HG03280 (cell line): ENCODE measurements at regions not wholly inside any gene's neighbourhood (a gene's known extent, or its start where the extent isn't known, plus 50 kb on each side); places are given as distances from the start of the nearest gene placed in this dataset.

Source experiments
- ATAC-seq: cut with Tn5 transposase; IDR thresholded peaks from one replicate; pipeline ENCODE4 v1.9.1; 2021; ENCODE audit warnings: mild to moderate bottlenecking, moderate library complexity; ENCODE audit not compliant: unreplicated experiment

GRCh38 chr5:29897916-29898315 lies 1295.6 kb upstream of the CDH6 start:
- no peak for ATAC-seq

DNA sequence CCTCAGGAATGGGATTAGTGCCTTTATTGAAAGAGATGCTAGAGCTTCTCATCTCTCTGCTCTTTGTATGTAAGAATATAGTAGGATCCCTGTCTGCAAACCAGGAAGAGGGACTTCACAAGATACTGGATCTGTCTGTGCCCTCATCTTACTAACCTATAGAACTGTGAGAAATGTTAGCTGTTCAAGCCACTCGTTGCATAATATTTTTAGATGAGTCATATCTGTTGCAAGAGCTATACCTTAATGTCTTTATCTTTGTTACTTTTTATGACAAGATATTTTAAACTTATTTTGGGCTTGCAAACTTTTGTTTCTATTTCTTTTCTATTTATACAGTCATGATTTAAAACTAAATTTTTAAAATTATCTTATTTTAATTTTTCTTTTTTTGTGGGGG lies 1296.8 kb upstream of the CDH6 start:
- ATAC-seq: no peak

DNA sequence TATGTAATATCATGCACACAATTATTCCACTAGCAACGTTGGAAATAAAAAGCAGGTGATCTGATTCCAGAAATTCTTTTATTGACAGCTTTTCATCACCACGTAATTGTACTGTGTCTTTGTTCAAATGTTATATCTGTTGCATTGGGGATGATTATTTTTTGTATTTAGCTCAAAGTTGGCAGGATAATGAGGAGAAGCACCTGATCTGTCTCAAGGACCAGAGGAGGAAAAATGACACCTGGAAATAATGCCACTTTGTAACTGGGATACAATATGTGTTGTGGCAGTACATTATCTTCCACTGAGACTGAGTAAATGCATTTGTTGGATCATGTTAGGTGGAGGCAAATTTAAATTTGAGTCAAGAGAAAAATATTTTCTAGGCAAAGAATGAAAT lies 1298.8 kb upstream of the CDH6 start:
- no peak for ATAC-seq

GRCh38 chr5:29889051-29889450 lies 1304.4 kb upstream of the CDH6 start:
- no peak for ATAC-seq

DNA sequence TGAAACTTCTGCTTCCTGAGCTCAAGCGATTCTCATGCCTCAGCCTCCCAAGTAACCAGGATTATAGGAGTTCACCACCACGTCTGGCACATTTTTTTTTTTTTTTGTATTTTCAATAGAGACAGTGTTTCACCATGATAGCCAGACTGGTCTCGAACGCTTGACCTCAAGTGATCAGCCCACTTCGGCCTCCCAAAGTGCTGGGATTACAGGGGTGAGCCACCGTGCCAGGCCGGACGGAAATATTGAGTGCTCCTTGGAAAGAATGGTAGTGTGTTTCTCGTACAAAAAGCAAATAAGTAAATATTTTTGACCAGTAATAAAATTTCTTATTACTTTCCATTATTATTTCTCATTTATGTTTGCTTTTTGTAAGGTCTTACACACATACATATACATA lies 1307.9 kb upstream of the CDH6 start:
- no peak for ATAC-seq

DNA sequence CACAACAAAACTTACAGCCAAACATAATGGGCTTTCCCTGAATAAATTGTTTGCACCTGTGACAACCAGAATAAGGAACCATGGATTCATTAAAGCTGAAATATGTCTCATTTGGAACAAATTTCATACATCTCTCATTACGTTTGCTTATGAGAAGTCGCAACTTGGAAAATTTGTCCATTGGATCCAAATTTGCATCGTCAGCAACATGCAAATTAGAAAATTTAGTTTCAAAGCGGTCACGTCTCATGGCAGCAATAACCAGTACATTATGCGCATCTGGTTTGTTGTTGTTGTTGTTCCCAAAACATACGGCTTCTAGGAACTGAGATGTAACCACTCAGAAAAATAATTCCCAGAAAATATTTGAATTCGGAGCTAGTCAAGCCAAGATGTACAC lies 1311.5 kb upstream of the CDH6 start:
- no peak for ATAC-seq

DNA sequence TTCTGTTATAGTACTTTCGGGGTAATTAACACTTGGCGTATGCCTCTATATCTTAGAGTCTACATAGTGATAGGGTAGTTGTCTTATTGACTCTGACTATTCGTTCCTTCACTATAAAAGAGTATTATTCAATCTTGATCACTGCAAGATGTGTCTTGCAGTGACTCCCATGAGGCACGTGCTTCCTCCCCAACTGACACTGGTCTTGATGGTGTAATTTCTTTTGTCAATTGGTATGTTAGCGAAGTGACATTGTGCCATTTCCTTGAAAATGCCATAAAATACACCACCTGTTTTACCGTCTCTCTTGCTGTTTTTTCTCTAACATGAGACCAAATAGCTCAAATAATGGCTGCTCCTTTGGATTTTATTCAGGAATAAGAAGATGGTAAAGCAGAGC lies 1314.1 kb upstream of the CDH6 start:
- ATAC-seq: no peak

DNA sequence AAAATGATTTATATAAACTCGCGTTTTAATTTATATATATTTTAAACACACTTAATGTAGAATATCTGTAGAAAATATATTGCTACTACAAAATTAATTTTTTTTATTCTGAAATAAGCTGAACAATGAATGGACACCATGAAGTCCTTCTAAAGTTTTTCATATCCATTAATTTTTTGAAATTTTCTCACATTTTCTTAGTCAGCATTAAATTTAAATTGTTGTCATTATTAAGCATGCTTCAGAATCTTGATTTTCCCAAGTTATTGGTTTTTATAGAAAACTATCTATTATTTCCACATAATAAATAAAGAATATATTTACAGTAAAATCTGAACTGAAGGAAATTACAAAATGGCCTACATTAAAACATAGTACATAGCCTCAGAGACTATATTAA lies 1314.9 kb upstream of the CDH6 start:
- ATAC-seq: no peak

GRCh38 chr5:29867155-29867554 lies 1326.3 kb upstream of the CDH6 start:
- ATAC-seq: no peak

GRCh38 chr5:29853711-29854220 lies 1339.7 kb upstream of the CDH6 start:
- ATAC-seq: no peak

GRCh38 chr5:29852329-29852728 lies 1341.2 kb upstream of the CDH6 start:
- ATAC-seq: no peak

DNA sequence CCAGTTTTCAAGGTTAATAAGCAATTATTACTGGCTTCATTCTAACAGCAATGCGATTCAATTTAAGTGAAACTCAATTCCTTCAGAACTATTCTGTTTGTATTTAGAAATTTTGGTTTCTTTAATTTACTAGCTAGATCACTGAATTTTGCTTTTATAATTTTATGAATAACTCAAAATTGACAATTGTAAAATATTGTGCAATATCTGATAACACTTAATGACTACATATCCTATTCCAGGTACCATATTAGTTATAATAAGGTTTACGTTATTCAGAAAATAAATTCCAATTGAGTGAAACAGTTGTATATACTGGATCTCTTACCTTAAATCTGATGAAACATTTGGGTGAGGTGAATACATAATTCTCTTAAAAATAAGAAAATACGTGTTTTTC lies 1348.3 kb upstream of the CDH6 start:
- ATAC-seq: no peak

- no peak for ATAC-seq
Measured at GRCh38 chr5:29833394-29833793, 1360.1 kb upstream of the CDH6 start.

DNA sequence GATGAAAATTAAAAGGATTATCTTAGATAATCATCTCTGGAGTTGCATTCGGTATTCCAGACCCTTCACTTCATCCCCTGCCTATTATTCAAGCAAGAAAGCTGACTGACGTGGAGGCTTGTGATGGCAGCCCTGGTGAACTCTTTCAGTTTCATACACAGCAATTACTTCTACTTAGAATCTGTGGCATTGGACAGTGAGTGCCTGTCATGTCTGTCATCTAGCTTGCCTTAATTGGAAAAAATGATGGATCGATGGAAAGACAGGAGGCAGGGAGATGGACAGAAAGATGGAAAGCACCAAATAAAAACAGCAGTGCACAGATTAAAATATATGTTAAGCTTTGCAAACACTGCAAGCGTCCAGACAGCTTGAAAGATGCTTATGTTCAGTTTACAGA lies 1371.0 kb upstream of the CDH6 start:
- ATAC-seq: no peak

DNA sequence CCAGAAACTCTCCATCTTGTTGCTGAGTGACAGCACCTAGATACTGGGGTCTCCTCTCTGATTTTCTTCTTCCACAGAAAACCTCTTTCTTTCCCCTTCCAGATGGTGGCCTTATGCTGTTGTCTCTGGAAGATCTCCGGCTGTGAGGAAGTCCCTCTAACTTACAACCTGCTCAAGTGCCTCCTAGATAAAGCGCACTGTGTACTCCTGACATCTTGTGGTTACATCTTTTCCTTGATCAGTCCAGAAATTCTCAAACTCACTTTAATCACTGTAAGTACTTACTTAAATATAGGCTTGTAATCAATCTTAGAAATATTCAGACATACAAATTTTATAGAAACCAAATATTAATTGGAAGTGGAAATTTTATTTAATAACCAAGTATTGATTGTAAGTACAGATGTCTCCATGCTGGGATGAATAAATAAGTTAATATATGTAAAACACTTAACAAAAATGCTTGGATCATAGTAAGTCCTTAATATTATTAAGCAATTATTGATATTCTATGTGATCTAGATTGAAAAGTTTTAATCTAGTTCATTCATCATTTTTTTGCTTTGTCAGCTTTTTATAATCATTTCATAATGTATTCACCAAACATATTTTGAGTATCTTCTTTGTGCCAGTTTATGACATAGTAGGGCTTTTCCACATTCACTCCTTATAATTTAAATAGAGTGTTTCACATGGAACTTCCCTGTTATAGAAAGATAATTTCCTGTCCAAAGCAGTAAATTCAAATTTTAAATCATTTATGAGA lies 1381.4 kb upstream of the CDH6 start:
- ATAC-seq: no peak

DNA sequence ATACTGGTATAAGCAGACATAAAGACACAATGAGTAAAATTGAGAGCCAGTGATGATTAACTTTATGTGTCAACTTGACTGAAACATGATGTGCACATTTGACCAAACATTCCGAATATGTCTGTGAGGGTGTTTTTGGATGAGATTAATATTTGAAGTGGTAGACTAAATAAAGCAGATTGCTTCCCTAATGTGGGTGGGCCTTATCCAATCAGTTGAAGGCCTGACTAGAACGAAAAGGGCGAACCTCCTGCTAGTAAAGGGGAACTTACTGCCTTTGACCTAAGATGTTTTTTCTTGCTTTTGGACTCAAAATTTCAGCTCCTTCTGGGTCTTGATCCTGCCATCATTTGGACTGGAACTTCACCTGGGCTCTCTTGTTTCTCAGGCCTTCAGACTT lies 1387.7 kb upstream of the CDH6 start:
- no peak for ATAC-seq

DNA sequence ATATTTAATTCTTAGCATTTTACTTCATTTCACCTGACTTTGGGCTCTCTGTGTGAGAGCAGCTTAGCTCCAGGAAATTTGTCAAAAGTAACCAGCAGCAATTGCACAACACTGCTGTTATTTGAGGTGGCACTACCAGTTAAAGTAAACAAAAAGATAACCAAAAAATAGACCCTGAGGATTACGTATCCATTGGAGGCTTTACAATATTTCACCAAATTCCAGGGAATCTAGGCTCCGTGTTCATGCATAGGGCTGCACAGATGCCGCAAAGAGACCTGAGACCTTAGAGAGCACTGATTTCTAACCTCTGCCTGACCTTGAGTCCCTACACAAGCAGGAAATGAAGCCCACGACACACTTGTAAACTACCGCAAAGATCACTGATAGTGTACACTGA lies 1392.7 kb upstream of the CDH6 start:
- ATAC-seq: no peak

GRCh38 chr5:29796013-29796412 lies 1397.5 kb upstream of the CDH6 start:
- no peak for ATAC-seq

DNA sequence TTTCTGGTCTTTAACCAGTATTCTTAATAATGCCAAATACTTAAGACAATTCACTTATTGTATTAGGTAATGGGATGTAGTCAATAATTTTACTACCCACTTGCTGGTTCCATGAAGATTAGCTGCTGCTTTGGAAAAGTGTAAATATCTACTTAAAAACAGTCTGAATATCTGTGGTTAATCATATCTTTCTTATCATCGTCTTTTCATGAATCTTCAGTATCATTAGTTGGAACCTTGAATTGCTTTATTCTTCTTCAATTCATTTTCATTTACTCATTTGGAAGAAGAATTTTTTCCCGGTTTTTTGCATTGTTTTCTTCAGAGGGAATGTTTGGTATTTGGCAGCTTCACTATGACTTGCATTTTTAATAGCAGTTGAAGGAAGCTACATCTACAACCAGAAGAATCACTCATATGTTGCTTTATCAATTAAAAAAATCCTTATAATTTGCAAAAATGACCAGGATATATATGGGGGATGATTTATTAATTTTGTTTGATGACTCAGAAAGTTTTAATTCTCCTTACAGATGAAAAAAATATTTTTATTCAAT lies 1398.3 kb upstream of the CDH6 start:
- ATAC-seq: no peak

GRCh38 chr5:29794141-29794787 lies 1399.2 kb upstream of the CDH6 start:
- ATAC-seq: no peak

GRCh38 chr5:29790281-29790680 lies 1403.2 kb upstream of the CDH6 start:
- ATAC-seq: no peak

GRCh38 chr5:29780401-29780800 lies 1413.1 kb upstream of the CDH6 start:
- no peak for ATAC-seq
